SK-N-MC (cell line): ENCODE measurements at regions not wholly inside any gene's neighbourhood (a gene's known extent, or its start where the extent isn't known, plus 50 kb on each side); places are given as distances from the start of the nearest gene placed in this dataset.

Experiments used
- EZH2 ChIP-seq: fragments of 200-600 bp; sonication (generic); IDR thresholded peaks from one replicate; pipeline ENCODE4 v1.6.1; 2017; ENCODE audit warnings: antibody characterized with exemption
- POLR2AphosphoS5 ChIP-seq: IDR thresholded peaks from 2 replicates; pipeline ENCODE4 v1.6.1; 2012; ENCODE audit warnings: mild to moderate bottlenecking, low read depth, low read length, borderline replicate concordance

DNA sequence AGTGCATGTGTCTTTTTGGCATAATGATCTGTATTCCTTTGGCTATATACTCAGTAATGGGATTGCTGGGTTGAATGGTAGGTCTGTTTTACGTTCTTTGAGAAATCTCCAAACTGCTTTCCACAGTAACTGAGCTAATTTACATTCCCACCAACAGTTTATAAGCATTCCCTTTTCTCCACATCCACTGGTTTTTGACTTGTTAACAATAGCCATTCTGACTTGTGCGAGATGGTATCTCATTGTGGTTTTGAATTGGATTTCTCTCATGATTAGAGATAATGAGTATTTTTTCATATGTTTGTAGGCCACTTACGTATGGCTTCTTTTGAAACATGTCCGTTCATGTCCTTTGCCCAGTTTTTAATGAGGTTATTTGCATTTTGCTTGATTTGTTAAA is 117.7 kb downstream of the CHCHD4 start:
- TF ChIP-seq POLR2AphosphoS5 (no peak), EZH2 (no peak)
